GM20000 (cell line): ENCODE measurements at regions not wholly inside any gene's neighbourhood (a gene's known extent, or its start where the extent isn't known, plus 50 kb on each side); places are given as distances from the start of the nearest gene placed in this dataset.

ENCODE experiments used
- DNase-seq: peaks from one replicate; pipeline ENCODE4 v3.0.0; 2012; ENCODE audit warnings: low spot score
- TF ChIP-seq, protein P1 (sequence below): IDR thresholded peaks from 2 replicates; pipeline ENCODE4 v1.5.1; 2012; ENCODE audit warnings: mild to moderate bottlenecking, control low read depth; ENCODE audit errors: extremely low read depth, missing control alignments

DNA sequence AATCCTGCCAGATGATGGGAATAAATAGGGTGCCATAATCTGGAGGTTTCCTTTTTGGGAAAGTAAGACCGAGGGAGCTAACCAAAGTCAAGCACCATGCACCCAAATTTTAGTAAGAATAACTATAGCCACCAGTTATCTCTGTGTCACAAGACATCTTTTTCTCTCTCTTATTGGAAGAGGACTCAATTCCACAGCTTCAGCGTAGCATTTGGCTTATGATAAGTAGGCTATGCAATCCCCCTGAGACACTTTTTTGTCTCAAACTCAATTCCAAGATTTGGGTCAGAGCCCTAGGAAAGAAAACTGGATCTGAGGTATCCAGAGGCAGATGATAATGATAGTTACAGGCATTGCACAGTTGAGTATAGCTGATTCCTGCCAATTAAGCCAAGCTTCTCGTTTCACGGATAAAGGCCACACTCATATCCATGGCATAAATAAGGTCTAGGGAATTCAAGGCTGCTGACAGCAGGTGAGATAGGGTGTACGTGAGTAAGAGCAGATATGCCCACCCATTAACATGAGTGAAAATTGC is 425.2 kb upstream of the CNTNAP2 start:
- TF ChIP-seq, protein P1, sequence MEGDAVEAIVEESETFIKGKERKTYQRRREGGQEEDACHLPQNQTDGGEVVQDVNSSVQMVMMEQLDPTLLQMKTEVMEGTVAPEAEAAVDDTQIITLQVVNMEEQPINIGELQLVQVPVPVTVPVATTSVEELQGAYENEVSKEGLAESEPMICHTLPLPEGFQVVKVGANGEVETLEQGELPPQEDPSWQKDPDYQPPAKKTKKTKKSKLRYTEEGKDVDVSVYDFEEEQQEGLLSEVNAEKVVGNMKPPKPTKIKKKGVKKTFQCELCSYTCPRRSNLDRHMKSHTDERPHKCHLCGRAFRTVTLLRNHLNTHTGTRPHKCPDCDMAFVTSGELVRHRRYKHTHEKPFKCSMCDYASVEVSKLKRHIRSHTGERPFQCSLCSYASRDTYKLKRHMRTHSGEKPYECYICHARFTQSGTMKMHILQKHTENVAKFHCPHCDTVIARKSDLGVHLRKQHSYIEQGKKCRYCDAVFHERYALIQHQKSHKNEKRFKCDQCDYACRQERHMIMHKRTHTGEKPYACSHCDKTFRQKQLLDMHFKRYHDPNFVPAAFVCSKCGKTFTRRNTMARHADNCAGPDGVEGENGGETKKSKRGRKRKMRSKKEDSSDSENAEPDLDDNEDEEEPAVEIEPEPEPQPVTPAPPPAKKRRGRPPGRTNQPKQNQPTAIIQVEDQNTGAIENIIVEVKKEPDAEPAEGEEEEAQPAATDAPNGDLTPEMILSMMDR = no peak
- no peak for DNase-seq

DNA sequence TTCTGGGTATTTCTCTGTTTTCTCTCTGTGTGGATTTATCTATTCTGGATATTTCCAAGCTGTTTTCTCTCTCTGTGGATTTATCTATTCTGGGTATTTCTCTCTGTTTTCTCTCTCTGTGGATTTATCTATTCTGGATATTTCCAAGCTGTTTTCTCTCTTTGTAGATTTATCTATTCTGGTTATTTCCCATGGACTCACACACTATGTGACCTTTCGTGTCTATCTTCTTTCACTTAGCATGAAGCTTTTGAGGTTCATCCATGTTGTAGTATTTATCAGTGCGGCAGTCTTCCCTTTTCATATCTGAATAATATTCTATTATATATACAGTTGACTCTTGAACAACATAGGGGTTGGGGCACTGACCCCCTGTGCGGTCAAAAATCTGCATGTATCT is 435.0 kb upstream of the CNTNAP2 start:
- no peak for DNase-seq
- TF ChIP-seq, protein P1 = no peak

DNA sequence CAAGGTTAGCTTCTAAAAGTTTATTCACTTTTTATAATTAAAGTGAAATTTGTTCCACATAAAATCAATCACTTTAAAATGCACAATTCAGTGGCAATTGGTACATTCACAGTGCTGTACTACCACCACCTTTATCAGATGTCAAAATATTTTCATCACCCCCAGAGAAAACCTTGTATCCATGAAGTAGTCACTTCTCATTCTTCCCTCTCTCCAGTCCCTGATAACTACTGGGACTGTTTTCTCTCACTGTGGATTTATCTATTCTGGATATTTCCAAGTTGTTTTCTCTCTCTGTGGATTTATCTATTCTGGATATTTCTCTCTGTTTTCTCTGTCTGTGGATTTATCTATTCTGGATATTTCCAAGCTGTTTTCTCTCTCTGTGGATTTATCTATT is 435.4 kb upstream of the CNTNAP2 start:
- no peak for DNase-seq
- TF ChIP-seq, protein P1 = no peak

DNA sequence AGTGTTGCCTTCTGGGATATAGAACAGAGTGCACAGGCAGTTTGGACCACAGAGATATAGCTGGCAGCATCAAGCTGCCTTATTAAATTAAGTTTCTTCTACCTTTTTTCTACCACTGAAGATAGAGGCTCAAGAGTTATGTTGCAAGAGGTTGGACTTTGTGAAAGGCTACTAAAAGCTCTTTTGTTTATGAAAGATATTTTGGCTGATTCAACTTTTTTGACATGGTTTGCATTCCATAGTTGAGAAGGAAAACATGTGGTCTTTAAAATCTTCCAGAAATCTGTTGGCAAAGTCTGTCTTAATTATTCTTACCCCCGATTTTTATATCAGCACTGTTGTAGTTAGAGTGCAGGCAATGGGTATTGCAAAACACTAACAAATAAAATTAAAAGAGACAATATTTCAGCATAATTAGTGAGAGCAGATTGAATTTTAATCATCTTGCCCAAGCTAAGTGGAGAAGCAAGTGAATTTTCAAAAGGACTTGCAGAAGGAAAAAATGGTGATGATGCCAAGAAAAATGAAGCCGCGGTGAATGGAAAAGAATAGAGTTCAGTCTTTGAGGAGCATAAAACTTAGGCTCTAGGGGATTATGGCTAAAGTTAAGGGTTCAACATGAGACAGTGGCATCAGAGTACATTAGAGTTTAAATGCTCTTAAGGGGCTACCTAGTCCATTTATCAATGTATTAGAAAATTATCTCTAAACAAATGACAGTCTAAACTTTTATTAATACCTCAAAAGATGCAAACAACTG is 450.9 kb upstream of the CNTNAP2 start:
- no peak for DNase-seq
- TF ChIP-seq, protein P1 = no peak

DNA sequence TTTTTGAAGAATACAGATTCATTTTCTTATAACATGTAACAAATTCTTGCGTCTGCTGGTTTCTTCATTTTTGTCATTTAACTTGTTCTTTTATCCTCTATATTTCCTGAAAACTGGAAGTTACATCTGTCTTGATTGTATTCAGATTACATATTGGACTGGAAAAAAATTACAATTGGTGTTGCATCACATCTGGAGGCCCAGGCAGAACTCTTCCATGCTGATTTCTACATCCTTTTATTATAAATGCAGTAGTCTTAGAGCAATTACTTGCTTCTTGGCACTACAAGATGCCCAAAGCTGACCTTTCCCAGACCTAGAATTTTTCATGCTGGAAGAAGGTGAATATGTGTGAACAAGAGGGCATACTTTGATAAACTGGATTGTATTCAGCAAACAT is 460.9 kb upstream of the CNTNAP2 start:
- TF ChIP-seq, protein P1 = no peak
- DNase-seq = no peak

DNA sequence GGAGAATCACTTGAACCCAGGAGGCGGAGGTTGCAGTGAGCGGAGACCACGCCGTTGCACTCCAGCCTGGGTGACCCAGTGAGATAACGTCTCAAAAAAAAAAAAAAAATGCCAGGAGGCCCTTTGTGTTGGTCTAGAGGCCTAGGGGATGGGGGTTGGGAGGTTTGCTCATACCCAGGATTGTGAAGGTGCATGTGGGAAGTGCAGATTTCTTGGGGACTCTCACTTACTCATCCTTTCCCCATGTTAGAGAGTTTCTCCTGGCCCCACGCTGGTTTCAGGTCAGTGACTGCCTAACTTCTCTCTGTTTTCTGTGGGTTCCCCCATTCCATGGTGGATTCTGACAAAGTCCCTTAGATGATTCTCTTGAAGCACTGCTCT is 471.5 kb upstream of the CNTNAP2 start:
- TF ChIP-seq, protein P1 = no peak

DNA sequence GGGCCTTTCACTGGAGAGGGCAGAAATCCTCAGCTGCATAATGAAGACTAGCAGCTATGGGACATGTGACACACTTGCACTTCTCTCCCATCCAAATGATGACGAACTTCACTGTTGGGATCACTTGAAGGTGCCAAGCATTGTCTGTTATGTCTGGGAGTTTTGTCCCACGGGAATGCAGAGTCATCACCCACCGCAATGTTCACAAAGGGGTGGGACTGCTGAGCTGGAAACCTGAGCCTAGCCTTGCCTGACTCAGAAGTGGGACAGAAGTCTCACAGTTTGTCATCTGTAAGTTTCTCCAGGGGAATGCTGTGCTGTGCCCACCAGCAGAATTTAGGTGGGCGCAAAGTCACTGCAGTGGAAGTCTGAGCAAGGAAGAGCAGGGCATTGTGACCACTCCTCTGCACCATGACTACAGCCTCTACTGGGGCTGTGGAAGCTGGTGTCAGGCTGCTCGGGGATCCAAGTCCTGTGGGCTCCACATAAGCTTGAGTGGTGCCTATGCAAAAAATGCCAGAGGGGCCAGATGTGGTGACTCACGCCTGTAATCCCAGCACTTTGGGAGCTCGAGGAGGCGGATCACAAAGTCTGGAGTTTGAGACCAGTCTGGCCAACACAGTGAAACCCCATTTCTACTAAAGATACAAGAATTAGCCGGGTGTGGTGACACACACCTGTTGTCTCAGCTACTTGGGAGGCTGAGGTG is 472.0 kb upstream of the CNTNAP2 start:
- no peak for DNase-seq
- TF ChIP-seq, protein P1 = no peak

More for the DNA sequence above, 471.5 kb upstream of the CNTNAP2 start:
- no peak for DNase-seq
